Dendritic cell treated with granulocyte-macrophage colony-stimulating factor and Interleukin-4, amounts not matched to agents 40 ng/mL and 50 ng/mL, for 4 days (primary cell): ENCODE measurements at regions not wholly inside any gene's neighbourhood (a gene's known extent, or its start where the extent isn't known, plus 50 kb on each side); places are given as distances from the start of the nearest gene placed in this dataset.

Experiments used
- H3K27ac Mint-ChIP-seq: one replicate; pipeline ENCODE4 v1.8.0; 2022; ENCODE audit warnings: mild to moderate bottlenecking, mixed read lengths
- H3K27me3 Mint-ChIP-seq: one replicate; pipeline ENCODE4 v1.8.0; 2022; ENCODE audit warnings: mild to moderate bottlenecking, mixed read lengths
- H3K36me3 Mint-ChIP-seq: one replicate; pipeline ENCODE4 v1.8.0; 2022; ENCODE audit warnings: low read depth, mixed read lengths
- H3K4me1 Mint-ChIP-seq: one replicate; pipeline ENCODE4 v1.8.0; 2022; ENCODE audit warnings: low read depth, mixed read lengths
- H3K4me3 Mint-ChIP-seq: one replicate; pipeline ENCODE4 v1.8.0; 2022; ENCODE audit warnings: mild to moderate bottlenecking, moderate library complexity, mixed read lengths
- H3K9me3 Mint-ChIP-seq: one replicate; pipeline ENCODE4 v1.8.0; 2022; ENCODE audit warnings: mixed read lengths
- intact Hi-C: fragments of 100-400 bp; cut with micrococcal nuclease; formaldehyde crosslinking; loops from one replicate; pipeline ENCODE4 v1.15.0; 2022

- H3K27ac Mint-ChIP-seq = no peak overlapping the region
- no peaks in the 10 kb centered on the region for H3K36me3 Mint-ChIP-seq
- no peaks in the 10 kb centered on the region for H3K27me3 Mint-ChIP-seq
- intact Hi-C loops = no loop called here
- no peaks in the 10 kb centered on the region for H3K4me1 Mint-ChIP-seq
- peaks cover 27% of the 10 kb centered on the region for H3K9me3 Mint-ChIP-seq
- no peak overlapping the region for H3K4me3 Mint-ChIP-seq
Observed at GRCh38 chr3:64297563-64297962, 72.3 kb upstream of the PRICKLE2 start.

DNA sequence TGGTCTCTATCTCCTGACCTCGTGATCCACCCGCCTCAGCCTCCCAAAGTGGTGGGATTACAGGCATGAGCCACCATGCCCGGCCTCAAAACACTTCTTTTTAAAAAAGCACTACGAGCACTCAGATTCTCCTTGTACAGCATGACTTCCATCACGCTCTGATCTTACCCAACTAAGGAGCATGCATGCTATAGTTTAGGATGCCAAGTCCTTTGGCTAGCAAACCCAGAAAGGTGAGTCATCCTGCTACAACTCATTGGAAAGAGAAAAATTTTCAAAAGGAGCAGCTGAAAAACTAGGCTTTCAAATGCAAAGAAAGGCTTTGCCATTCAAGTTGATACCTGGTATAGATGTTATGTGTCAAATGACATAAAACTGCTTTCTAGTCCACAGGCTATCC is 70.3 kb upstream of the PRICKLE2 start:
- Mint-ChIP-seq H3K4me3 (no peak overlapping the region), H3K27ac (no peak overlapping the region), H3K4me1 (no peaks in the 10 kb centered on the region), H3K36me3 (no peaks in the 10 kb centered on the region), H3K9me3 (peaks cover 30% of the 10 kb centered on the region), H3K27me3 (no peaks in the 10 kb centered on the region)
- intact Hi-C loops = no loop called here

DNA sequence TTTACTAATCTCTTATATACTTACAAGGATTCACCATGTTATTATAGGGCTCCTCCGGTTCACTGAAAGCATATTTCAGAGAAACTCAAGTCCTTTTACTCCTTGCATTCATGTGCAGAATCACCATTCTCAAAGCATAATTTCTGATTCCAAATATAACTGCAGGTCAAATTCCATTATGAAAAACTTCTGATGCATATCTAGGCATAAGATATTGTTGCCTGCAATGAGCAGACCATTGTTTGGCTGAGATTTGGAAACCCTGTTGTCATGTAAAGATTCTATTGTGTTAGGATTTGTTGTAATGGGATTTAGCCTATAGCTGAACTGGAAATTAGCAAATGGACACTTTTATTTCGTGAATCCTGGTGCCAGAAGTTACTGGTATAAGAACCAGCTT is 69.5 kb upstream of the PRICKLE2 start:
- no peaks in the 10 kb centered on the region for H3K4me1 Mint-ChIP-seq
- intact Hi-C loops = no loop called here
- H3K4me3 Mint-ChIP-seq = no peak overlapping the region
- H3K27ac Mint-ChIP-seq = no peak overlapping the region
- peaks cover 30% of the 10 kb centered on the region for H3K9me3 Mint-ChIP-seq
- no peaks in the 10 kb centered on the region for H3K27me3 Mint-ChIP-seq
- H3K36me3 Mint-ChIP-seq = no peaks in the 10 kb centered on the region

DNA sequence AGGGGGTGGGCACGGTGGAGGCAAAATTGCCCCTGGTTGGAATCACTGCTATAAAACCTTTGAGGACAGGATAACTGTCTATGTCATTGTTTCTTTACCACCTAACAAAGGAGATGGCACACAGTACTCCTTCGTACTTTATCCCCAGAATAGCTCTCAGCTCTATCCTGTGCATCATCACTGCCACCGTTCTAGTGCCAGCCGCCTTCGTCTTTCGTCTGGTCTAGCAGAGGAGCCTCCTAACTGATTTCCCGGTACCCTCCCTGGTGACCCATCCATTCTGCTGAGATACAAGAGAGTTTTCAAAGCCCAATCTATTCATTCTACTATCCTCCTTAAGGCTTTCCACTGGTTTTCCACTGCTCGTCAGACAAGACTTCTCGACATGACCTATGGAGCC is 67.9 kb upstream of the PRICKLE2 start:
- Mint-ChIP-seq H3K4me3 (no peak overlapping the region), H3K27me3 (no peaks in the 10 kb centered on the region), H3K4me1 (no peaks in the 10 kb centered on the region), H3K36me3 (no peaks in the 10 kb centered on the region), H3K27ac (no peak overlapping the region), H3K9me3 (peaks cover 30% of the 10 kb centered on the region)
- intact Hi-C loops = no loop called here

GRCh38 chr3:64291956-64292355 is 66.7 kb upstream of the PRICKLE2 start:
- Mint-ChIP-seq H3K27ac (no peak overlapping the region), H3K36me3 (no peaks in the 10 kb centered on the region), H3K9me3 (peaks cover 19% of the 10 kb centered on the region), H3K4me3 (no peak overlapping the region), H3K4me1 (no peaks in the 10 kb centered on the region), H3K27me3 (no peaks in the 10 kb centered on the region)
- intact Hi-C loops = no loop called here

GRCh38 chr3:64291345-64291744 is 66.1 kb upstream of the PRICKLE2 start:
- H3K4me3 Mint-ChIP-seq = no peak overlapping the region
- intact Hi-C loops = no loop called here
- no peaks in the 10 kb centered on the region for H3K36me3 Mint-ChIP-seq
- no peak overlapping the region for H3K27ac Mint-ChIP-seq
- H3K4me1 Mint-ChIP-seq = no peaks in the 10 kb centered on the region
- no peaks in the 10 kb centered on the region for H3K27me3 Mint-ChIP-seq
- H3K9me3 Mint-ChIP-seq = peaks cover 17% of the 10 kb centered on the region

DNA sequence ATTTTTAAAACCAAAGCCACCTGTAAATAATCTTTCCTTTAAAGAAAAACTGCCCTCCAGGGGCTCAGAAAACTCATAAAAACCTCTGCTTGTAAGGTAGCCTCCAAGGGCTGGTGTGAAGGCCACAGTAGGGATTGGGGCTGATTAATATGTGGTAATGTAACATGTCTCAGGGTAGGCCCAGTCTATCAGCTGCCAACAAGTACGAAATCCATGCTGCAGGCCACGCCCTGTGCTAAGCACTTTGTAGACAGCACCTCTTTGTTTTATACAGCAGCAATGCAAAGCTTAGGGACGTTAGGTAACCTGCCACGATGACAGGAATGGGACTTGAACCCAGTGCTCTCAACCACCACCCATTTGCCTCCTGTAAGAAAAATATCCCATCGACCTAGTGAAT is 65.6 kb upstream of the PRICKLE2 start:
- Mint-ChIP-seq H3K27ac (no peak overlapping the region), H3K27me3 (no peaks in the 10 kb centered on the region), H3K4me3 (no peak overlapping the region), H3K4me1 (no peaks in the 10 kb centered on the region), H3K9me3 (peaks cover 17% of the 10 kb centered on the region), H3K36me3 (no peaks in the 10 kb centered on the region)
- intact Hi-C loops = no loop called here

- Mint-ChIP-seq H3K27ac (no peak overlapping the region), H3K9me3 (peaks cover 17% of the 10 kb centered on the region), H3K36me3 (no peaks in the 10 kb centered on the region), H3K4me3 (no peak overlapping the region), H3K4me1 (no peaks in the 10 kb centered on the region), H3K27me3 (no peaks in the 10 kb centered on the region)
- intact Hi-C loops = no loop called here
Observed at GRCh38 chr3:64290161-64290560, 64.9 kb upstream of the PRICKLE2 start.

DNA sequence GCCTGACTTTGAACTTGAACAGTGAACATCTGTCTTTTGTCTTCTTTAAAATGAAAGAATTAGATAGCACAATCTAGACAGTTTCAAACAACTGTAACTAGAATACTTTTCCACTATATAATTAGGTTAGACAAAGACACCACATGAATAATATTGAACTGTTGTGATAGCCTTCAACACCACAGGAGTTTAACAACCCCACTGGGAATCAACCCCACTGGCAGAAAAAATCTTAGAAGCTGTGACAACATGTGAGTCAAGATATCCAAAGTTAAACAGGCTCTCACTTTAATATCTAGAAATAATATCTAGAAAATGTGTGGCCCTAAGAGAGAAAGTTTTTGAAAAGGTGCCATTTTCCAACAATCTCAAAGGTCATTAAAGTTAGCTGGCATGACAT is 64.4 kb upstream of the PRICKLE2 start:
- H3K4me3 Mint-ChIP-seq = no peak overlapping the region
- intact Hi-C loops = no loop called here
- H3K27ac Mint-ChIP-seq = no peak overlapping the region
- H3K36me3 Mint-ChIP-seq = no peaks in the 10 kb centered on the region
- H3K9me3 Mint-ChIP-seq = peaks cover 17% of the 10 kb centered on the region
- no peaks in the 10 kb centered on the region for H3K4me1 Mint-ChIP-seq
- H3K27me3 Mint-ChIP-seq = no peaks in the 10 kb centered on the region

DNA sequence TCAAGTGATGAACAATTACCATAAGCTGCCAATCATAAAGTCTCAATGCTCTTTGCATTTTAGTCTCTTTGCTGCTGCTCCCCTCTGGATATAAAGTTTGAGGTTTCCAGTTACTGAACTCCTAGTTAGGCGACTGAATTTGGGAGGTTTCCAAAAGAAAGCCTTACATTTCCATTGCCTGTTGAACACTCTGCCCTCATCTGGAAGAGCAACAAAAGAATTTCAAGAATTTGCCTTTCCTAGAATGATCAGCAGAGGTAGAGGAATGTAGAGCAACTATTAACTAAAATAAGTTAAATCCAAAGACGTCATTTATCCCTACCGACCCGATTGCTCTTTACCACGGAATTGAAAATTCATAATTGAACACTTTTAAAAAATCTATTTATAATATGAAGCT is 53.4 kb upstream of the PRICKLE2 start:
- no peaks in the 10 kb centered on the region for H3K27me3 Mint-ChIP-seq
- no peaks in the 10 kb centered on the region for H3K4me1 Mint-ChIP-seq
- H3K27ac Mint-ChIP-seq = no peak overlapping the region
- intact Hi-C loops = no loop called here
- H3K36me3 Mint-ChIP-seq = no peaks in the 10 kb centered on the region
- no peaks in the 10 kb centered on the region for H3K9me3 Mint-ChIP-seq
- H3K4me3 Mint-ChIP-seq = no peak overlapping the region

DNA sequence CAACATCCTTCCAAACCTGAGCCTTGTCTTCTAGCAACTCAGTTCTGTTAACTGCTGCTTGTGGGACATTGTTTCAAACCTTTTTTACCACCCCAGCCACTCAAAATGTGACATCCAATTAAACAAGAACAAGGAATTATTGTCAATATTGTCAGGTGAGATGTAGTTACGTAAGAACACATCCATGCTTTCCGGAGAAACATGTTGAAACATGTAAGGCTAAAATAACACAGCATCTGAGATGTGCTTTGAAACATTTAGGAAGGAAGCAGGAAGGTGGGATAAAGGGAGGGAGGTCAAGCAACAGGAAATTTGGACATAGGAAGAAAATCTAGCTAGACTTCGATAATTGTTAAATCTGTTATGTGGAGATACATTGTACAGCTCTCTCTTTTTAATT is 50.9 kb upstream of the PRICKLE2 start:
- H3K4me1 Mint-ChIP-seq = no peaks in the 10 kb centered on the region
- peaks cover 1% of the 10 kb centered on the region for H3K9me3 Mint-ChIP-seq
- intact Hi-C loops = no loop called here
- no peak overlapping the region for H3K4me3 Mint-ChIP-seq
- no peaks in the 10 kb centered on the region for H3K27me3 Mint-ChIP-seq
- H3K27ac Mint-ChIP-seq = no peak overlapping the region
- H3K36me3 Mint-ChIP-seq = no peaks in the 10 kb centered on the region
